ENCODE measurements at regions not wholly inside any gene's neighbourhood (a gene's known extent, or its start where the extent isn't known, plus 50 kb on each side); places are given as distances from the start of the nearest gene placed in this dataset.

DNA sequence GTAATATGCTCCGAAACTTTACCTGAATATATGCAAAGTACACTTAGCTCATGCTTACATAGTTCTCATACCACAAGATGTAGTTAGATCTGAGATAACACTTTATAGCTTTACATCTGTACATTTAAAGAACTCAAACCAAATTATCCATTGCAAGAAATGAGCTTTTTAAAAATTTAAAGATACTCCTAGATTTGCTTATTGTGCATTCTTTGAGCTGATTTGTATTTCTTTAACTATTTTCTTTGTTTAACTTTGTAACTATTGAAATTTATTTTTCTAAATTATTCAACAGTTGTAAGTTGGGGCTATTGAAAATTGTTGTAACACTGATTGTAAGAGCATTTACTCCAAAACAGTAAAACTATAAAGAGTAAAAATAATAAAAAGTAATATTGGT is 340.2 kb upstream of the NOVA1 start:
- TF ChIP-seq, protein P1, sequence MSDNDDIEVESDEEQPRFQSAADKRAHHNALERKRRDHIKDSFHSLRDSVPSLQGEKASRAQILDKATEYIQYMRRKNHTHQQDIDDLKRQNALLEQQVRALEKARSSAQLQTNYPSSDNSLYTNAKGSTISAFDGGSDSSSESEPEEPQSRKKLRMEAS (IDR thresholded peaks at IDR 0.05), result no peak

DNA sequence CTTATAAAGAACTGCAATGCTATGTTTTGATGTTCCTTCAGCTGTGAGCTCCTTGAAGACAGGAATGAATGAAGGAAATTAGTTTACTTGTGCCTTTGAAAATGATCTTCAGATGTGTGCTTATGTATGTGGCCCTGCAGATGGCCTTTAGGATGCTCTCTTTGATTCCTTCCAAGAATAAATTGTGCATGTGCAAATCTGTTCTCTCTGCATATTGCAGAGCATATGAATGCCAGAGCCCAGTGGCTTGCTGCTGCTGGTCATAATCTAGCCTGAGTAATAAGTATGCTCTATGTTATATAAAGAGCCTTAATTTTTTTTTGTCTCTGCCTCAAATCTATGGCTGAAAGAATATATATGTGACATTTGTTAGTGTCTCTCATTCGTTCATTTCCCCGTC is 341.9 kb upstream of the NOVA1 start:
- TF ChIP-seq, protein P2, sequence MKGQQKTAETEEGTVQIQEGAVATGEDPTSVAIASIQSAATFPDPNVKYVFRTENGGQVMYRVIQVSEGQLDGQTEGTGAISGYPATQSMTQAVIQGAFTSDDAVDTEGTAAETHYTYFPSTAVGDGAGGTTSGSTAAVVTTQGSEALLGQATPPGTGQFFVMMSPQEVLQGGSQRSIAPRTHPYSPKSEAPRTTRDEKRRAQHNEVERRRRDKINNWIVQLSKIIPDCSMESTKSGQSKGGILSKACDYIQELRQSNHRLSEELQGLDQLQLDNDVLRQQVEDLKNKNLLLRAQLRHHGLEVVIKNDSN (IDR thresholded peaks at IDR 0.05), result no peak
- no peak for TF ChIP-seq ZBTB7A (IDR thresholded peaks at IDR 0.05; ENCODE audit: low read depth)
- no peak for TF ChIP-seq TAF1 (IDR thresholded peaks at IDR 0.05; ENCODE audit: low read depth)
- TF ChIP-seq CREB1 (IDR thresholded peaks at IDR 0.05; ENCODE audit: low read depth), result no peak
- no peak for TF ChIP-seq CEBPB (IDR thresholded peaks at IDR 0.05)
- TF ChIP-seq EGR1 (IDR thresholded peaks at IDR 0.05), result no peak
- no peak for TF ChIP-seq TCF12 (IDR thresholded peaks at IDR 0.05; ENCODE audit: low read depth)
- TF ChIP-seq, protein P1 (IDR thresholded peaks at IDR 0.05), result no peak
- TF ChIP-seq, protein P3, sequence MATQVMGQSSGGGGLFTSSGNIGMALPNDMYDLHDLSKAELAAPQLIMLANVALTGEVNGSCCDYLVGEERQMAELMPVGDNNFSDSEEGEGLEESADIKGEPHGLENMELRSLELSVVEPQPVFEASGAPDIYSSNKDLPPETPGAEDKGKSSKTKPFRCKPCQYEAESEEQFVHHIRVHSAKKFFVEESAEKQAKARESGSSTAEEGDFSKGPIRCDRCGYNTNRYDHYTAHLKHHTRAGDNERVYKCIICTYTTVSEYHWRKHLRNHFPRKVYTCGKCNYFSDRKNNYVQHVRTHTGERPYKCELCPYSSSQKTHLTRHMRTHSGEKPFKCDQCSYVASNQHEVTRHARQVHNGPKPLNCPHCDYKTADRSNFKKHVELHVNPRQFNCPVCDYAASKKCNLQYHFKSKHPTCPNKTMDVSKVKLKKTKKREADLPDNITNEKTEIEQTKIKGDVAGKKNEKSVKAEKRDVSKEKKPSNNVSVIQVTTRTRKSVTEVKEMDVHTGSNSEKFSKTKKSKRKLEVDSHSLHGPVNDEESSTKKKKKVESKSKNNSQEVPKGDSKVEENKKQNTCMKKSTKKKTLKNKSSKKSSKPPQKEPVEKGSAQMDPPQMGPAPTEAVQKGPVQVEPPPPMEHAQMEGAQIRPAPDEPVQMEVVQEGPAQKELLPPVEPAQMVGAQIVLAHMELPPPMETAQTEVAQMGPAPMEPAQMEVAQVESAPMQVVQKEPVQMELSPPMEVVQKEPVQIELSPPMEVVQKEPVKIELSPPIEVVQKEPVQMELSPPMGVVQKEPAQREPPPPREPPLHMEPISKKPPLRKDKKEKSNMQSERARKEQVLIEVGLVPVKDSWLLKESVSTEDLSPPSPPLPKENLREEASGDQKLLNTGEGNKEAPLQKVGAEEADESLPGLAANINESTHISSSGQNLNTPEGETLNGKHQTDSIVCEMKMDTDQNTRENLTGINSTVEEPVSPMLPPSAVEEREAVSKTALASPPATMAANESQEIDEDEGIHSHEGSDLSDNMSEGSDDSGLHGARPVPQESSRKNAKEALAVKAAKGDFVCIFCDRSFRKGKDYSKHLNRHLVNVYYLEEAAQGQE (IDR thresholded peaks at IDR 0.05; ENCODE audit: low read depth), result no peak
- no peak for TF ChIP-seq YY1 (IDR thresholded peaks at IDR 0.05; ENCODE audit: low read depth)
- TF ChIP-seq TEAD4 (IDR thresholded peaks at IDR 0.05), result no peak
- TF ChIP-seq NFIC (IDR thresholded peaks at IDR 0.05), result no peak
- no peak for TF ChIP-seq EP300 (IDR thresholded peaks at IDR 0.05; ENCODE audit: borderline replicate concordance)
- TF ChIP-seq FOXM1 (IDR thresholded peaks at IDR 0.05; ENCODE audit: borderline replicate concordance, low read depth), result no peak
- no peak for TF ChIP-seq RAD21 (IDR thresholded peaks at IDR 0.05; ENCODE audit: low read depth)

DNA sequence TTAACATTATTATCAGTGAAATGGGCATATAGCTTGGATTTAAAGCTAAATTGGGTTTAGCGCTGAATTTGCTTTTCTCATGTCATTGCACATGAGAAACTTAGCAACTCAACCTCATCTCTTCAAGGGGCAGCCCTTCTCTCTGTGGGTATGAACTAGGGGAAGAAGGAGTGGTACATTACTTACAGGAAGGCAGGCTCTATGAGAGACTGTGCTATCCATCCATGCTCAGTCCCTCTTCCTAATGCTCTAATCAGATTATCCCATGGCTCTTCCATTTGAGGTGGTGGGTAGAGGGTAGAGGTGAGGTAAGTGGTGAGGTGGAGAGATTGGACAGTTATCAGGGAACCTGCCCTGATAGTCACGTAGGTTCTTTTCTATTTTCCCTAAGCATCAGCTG is 343.7 kb upstream of the NOVA1 start:
- TF ChIP-seq YY1 (IDR thresholded peaks at IDR 0.05; ENCODE audit: low read depth), result no peak
- TF ChIP-seq, protein P1 (IDR thresholded peaks at IDR 0.05), result no peak
- no peak for TF ChIP-seq FOXM1 (IDR thresholded peaks at IDR 0.05; ENCODE audit: borderline replicate concordance, low read depth)

DNA sequence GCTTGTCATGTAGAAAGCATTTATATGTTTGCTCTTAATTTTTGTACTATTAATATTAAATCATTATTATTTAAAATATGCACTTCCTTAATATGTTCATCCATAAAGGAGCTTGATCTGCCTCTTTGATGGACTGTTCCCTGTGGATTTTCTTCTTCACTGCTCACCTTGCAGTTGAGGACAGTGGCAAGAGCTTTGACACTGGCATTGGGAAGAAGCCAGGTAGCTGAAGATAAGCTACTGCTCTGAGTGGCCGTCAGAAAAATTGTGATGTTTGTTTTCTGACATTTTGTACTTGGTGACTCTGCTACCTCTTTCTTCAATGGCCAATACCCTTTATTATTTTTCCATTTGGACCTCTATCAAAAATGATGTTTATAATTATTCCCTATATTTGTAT is 349.4 kb upstream of the NOVA1 start:
- TF ChIP-seq RAD21 (IDR thresholded peaks at IDR 0.05; ENCODE audit: low read depth) (no peak), TCF12 (IDR thresholded peaks at IDR 0.05; ENCODE audit: low read depth) (no peak), EGR1 (IDR thresholded peaks at IDR 0.05) (no peak), NFIC (IDR thresholded peaks at IDR 0.05) (no peak), TAF1 (IDR thresholded peaks at IDR 0.05; ENCODE audit: low read depth) (no peak)
- TF ChIP-seq, protein P2 (IDR thresholded peaks at IDR 0.05), result no peak
- TF ChIP-seq, protein P1 (IDR thresholded peaks at IDR 0.05), result no peak
- TF ChIP-seq, protein P3 (IDR thresholded peaks at IDR 0.05; ENCODE audit: low read depth), result no peak

DNA sequence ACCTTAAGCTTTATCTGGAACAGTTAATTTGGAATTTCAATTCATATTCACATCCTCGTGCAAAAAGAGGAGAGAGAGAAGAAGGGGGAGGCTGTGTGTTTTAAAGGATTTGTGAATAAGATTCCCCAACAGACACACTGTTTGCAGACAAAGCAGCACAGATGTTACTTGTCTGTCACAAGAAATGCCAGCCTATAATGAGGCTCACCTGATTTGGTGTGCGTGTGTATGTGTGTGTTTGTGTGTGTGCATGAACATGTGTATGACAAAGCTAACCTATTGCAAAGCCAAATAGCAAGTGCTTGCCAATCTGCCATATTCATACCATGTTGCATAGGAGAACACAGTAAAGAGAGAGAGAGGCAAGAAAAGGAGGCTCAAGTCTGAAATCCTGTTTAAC is 361.6 kb upstream of the NOVA1 start:
- no peak for TF ChIP-seq EGR1 (IDR thresholded peaks at IDR 0.05)

DNA sequence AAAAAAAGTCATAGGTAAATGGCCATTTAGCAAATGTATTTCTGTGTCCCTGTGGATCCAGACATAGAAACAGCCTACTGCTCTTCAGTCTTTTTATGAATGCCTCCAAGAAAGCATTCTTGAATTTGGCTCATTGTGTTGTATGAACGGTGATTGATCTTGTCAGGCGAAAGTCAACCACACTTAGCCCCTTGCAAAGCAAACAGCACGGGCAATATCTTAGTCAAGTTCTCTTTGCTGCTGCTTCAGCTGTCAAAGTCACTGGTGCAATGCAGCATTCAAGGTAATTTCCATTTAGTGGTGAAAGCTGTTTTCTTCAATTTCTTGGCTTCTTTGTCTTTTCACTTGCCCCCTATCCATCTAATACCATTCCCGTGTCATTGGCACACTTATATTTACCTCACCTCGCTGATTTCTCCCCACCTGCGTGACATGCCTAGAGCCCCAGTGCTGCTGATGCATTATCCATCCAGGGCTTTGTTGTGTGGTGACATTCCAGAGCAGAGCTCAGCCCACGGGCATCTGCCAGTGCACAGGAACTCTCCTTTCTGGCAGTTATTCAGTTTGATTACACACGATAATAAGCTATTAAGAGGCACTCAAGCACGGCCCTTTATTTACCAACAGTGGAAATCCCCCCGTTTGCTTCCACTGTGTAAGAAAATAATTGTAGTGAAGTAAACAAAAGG is 362.3 kb upstream of the NOVA1 start:
- TF ChIP-seq TCF12 (IDR thresholded peaks at IDR 0.05; ENCODE audit: low read depth) (no peak), TEAD4 (IDR thresholded peaks at IDR 0.05) (no peak), RAD21 (IDR thresholded peaks at IDR 0.05; ENCODE audit: low read depth) (no peak), EGR1 (IDR thresholded peaks at IDR 0.05) (no peak), FOXM1 (IDR thresholded peaks at IDR 0.05; ENCODE audit: borderline replicate concordance, low read depth) (no peak), TAF1 (IDR thresholded peaks at IDR 0.05; ENCODE audit: low read depth) (no peak), NFIC (IDR thresholded peaks at IDR 0.05) (no peak), CREB1 (IDR thresholded peaks at IDR 0.05; ENCODE audit: low read depth) (no peak), ZBTB7A (IDR thresholded peaks at IDR 0.05; ENCODE audit: low read depth) (no peak), CEBPB (IDR thresholded peaks at IDR 0.05) (no peak)
- TF ChIP-seq, protein P1 (IDR thresholded peaks at IDR 0.05), result no peak
- TF ChIP-seq, protein P2 (IDR thresholded peaks at IDR 0.05), result no peak
